ENCODE measurements at regions not wholly inside any gene's neighbourhood (a gene's known extent, or its start where the extent isn't known, plus 50 kb on each side); places are given as distances from the start of the nearest gene placed in this dataset.

DNA sequence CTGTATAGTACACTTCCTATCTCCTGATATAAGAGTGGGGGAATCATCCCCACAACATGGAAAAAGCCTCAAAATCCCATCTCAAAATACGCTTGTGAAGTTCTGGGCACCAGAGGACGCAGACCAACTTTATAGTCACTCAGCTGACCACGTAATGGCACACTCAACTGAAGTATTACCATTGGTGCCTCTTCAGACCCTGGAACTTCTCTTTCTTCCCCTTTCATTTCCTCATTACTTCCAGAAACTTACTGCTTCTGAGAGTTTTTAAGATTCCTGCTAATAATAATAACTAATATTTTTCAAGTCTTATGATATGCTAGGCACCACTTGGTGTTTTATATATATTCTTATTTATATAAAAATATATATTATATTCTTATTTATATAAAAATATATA, 202.6 kb downstream of the PTPRC start:
- DNase-seq, result no peak
- H3K4me1 Mint-ChIP-seq (ENCODE audit: low read depth), result no peaks in the 10 kb centered on the region
- H3K27me3 Mint-ChIP-seq, result no peaks in the 10 kb centered on the region
- ChIA-PET CTCF (interaction anchor here (1.0 kb wide), 1 partner anchor 272 kb away, joined by 4 read pairs; no protein-coding TSS in a partner anchor), POLR2A (no interaction called here)
- H3K27ac Mint-ChIP-seq, result no peak overlapping the region
- intact Hi-C loops (cut with micrococcal nuclease), result no loop called here
- H3K9me3 Mint-ChIP-seq, result no peaks in the 10 kb centered on the region
- peaks cover 10% of the 10 kb centered on the region for H3K36me3 Mint-ChIP-seq (ENCODE audit: low read depth)
- ATAC-seq, result no peak
- TF ChIP-seq, protein P1, sequence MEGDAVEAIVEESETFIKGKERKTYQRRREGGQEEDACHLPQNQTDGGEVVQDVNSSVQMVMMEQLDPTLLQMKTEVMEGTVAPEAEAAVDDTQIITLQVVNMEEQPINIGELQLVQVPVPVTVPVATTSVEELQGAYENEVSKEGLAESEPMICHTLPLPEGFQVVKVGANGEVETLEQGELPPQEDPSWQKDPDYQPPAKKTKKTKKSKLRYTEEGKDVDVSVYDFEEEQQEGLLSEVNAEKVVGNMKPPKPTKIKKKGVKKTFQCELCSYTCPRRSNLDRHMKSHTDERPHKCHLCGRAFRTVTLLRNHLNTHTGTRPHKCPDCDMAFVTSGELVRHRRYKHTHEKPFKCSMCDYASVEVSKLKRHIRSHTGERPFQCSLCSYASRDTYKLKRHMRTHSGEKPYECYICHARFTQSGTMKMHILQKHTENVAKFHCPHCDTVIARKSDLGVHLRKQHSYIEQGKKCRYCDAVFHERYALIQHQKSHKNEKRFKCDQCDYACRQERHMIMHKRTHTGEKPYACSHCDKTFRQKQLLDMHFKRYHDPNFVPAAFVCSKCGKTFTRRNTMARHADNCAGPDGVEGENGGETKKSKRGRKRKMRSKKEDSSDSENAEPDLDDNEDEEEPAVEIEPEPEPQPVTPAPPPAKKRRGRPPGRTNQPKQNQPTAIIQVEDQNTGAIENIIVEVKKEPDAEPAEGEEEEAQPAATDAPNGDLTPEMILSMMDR (IDR thresholded peaks at IDR 0.05), result no peak
- no peak overlapping the region for H3K4me3 Mint-ChIP-seq

DNA sequence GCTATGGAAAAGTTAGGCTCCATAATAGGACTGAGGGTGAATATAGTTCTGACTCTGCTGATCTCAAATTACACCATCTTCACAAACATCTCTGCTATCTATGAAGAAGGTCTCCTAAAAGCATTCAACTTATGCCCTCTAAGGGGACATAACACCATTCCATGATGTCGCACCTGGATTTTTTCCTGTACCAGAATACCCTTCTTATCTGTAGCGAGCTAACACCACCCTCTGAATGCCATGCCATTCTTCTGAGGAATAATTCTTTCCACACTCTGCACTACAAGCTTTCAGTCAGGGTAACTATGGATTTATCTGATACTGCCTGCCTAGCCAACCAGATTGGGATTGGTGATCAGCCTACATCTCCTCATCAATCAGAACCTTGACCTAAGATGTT, 203.8 kb downstream of the PTPRC start:
- ATAC-seq (no peak), DNase-seq (no peak)
- ChIA-PET POLR2A (interaction anchor here (0.9 kb wide), 1 partner anchor 94 kb away, joined by 3 read pairs; no protein-coding TSS in a partner anchor), CTCF (no interaction called here)
- Mint-ChIP-seq H3K4me1 (ENCODE audit: low read depth) (no peaks in the 10 kb centered on the region), H3K36me3 (ENCODE audit: low read depth) (peaks cover 14% of the 10 kb centered on the region), H3K27ac (no peak overlapping the region), H3K9me3 (no peaks in the 10 kb centered on the region), H3K27me3 (no peaks in the 10 kb centered on the region), H3K4me3 (no peak overlapping the region)
- TF ChIP-seq, protein P1 (IDR thresholded peaks at IDR 0.05), result no peak
- intact Hi-C loops (cut with micrococcal nuclease), result no loop called here

DNA sequence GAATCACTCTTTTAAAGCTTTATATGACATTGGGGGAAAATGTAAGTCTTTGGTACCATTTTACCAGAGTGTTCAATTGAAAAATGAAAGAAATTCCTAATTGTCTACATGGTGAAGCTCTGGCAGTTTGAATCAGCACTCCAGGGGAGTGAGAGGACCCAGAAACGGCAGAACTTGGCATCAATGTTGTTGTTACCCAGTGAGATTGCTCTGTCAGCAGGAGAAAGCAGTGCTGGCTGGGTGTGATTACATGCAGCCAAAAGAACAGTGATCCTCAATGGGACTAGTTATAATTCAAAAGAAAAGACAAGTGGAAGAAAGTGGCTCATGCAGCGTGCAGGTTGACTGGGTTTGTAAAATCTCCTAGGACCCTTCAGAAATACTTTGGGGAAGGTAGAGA, 206.4 kb downstream of the PTPRC start:
- Mint-ChIP-seq H3K9me3 (no peaks in the 10 kb centered on the region), H3K27me3 (no peaks in the 10 kb centered on the region), H3K36me3 (ENCODE audit: low read depth) (peaks cover 14% of the 10 kb centered on the region), H3K4me1 (ENCODE audit: low read depth) (no peaks in the 10 kb centered on the region), H3K4me3 (no peak overlapping the region), H3K27ac (no peak overlapping the region)
- ATAC-seq (no peak), DNase-seq (no peak)
- intact Hi-C loops (cut with micrococcal nuclease), result no loop called here
- CTCF ChIA-PET, result no interaction called here
- POLR2A ChIA-PET, result interaction anchor here (0.8 kb wide), 1 partner anchor 20 kb away, joined by 3 read pairs; no protein-coding TSS in a partner anchor
- TF ChIP-seq, protein P1 (IDR thresholded peaks at IDR 0.05), result no peak

DNA sequence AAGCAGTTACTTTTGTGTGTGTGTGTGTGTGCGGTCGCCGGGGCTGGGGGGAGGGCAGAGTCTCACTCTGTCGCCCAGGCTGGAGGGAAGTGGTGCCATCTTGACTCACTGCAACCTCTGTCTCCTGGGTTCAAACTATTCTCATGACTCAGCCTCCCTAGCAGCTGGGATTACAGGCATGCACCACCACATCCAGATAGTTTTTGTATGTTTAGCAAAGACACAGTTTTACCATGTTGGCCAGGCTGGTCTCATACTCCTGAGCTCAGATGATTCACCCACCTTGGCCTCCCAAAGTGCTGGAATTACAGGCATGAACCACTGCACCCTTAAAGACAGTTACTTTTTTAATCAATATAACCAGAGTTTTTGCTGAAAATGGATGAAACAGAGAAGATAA, 207.0 kb downstream of the PTPRC start:
- POLR2A ChIA-PET, result no interaction called here

DNA sequence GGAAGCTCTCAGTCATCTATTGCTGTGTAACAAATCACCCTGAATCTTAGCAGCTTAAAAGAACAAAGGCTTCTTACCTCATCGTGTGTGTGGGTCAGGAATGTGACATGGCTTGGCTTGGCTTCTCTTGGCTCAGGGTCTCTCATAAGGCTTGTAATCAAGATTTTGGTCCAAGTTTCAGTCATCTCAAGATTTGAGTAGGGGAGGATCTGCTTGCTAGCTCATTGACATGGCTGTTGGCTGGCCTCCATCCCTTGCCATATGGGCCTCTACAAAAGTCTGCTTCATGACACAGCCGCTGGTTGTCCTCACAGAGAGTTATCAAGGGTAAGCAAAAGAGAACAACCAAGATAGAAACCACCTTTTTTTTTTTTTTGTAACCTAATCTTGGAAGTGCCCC, 207.7 kb downstream of the PTPRC start:
- DNase-seq, result no peak
- ChIA-PET POLR2A (no interaction called here), CTCF (interaction anchor here (0.8 to 1.3 kb wide), 2 partner anchors 19 to 235 kb away, joined by 3 read pairs; no protein-coding TSS in a partner anchor)
- H3K4me3 Mint-ChIP-seq, result no peak overlapping the region
- H3K4me1 Mint-ChIP-seq (ENCODE audit: low read depth), result no peaks in the 10 kb centered on the region
- no peak for ATAC-seq
- peaks cover 17% of the 10 kb centered on the region for H3K36me3 Mint-ChIP-seq (ENCODE audit: low read depth)
- no peak overlapping the region for H3K27ac Mint-ChIP-seq
- no peaks in the 10 kb centered on the region for H3K27me3 Mint-ChIP-seq
- no peaks in the 10 kb centered on the region for H3K9me3 Mint-ChIP-seq
- TF ChIP-seq, protein P1 (IDR thresholded peaks at IDR 0.05), result no peak
- intact Hi-C loops (cut with micrococcal nuclease), result no loop called here

More for the DNA sequence above, 207.0 kb downstream of the PTPRC start:
- Mint-ChIP-seq H3K4me1 (ENCODE audit: low read depth) (no peaks in the 10 kb centered on the region), H3K9me3 (no peaks in the 10 kb centered on the region), H3K36me3 (ENCODE audit: low read depth) (peaks cover 14% of the 10 kb centered on the region), H3K4me3 (no peak overlapping the region), H3K27ac (no peak overlapping the region), H3K27me3 (no peaks in the 10 kb centered on the region)
- no peak for ATAC-seq
- TF ChIP-seq, protein P1 (IDR thresholded peaks at IDR 0.05), result no peak
- intact Hi-C loops (cut with micrococcal nuclease), result no loop called here
- CTCF ChIA-PET, result interaction anchor here (0.8 kb wide), 1 partner anchor 19 kb away, joined by 3 read pairs; no protein-coding TSS in a partner anchor
- DNase-seq, result no peak

Measured in activated CD8-positive, alpha-beta T cell treated with anti-CD3 and anti-CD28 coated beads for 36 hours (primary cell).